GM12873 (cell line): ENCODE measurements at regions not wholly inside any gene's neighbourhood (a gene's known extent, or its start where the extent isn't known, plus 50 kb on each side); places are given as distances from the start of the nearest gene placed in this dataset.

Experiments
- CTCF ChIP-seq: IDR thresholded peaks from 2 replicates; pipeline ENCODE4 v1.5.1; 2012; ENCODE audit warnings: low read depth, mild to moderate bottlenecking, moderate library complexity, low read length, control low read depth; ENCODE audit not compliant: insufficient read depth; ENCODE audit errors: missing control alignments

GRCh38 chr4:151850791-151851213 is 90.0 kb upstream of the GATB start:
- no peak for TF ChIP-seq CTCF

- TF ChIP-seq CTCF, result no peak
These were observed 81.7 kb upstream of the GATB start for GRCh38 chr4:151842430-151843079.

DNA sequence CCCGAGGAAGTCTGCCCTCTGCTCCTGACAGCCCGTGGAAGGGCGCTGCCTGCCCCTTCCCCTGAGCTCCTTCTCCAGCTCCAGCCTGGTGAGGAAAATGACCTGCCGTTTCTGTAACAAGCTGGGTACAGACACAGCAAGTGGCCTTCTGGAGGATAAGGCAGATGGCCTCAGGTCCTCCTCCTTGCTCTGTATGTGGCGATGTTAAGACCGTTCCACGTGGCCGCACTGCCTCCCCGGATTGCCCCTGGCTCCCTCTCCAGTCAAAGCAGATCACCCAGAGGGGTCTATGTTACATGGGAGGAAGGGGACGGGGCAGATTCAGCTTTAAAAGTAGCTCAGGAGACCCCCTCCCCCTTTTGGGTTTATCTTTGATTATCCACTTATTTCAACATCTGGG is 80.3 kb upstream of the GATB start:
- no peak for TF ChIP-seq CTCF

DNA sequence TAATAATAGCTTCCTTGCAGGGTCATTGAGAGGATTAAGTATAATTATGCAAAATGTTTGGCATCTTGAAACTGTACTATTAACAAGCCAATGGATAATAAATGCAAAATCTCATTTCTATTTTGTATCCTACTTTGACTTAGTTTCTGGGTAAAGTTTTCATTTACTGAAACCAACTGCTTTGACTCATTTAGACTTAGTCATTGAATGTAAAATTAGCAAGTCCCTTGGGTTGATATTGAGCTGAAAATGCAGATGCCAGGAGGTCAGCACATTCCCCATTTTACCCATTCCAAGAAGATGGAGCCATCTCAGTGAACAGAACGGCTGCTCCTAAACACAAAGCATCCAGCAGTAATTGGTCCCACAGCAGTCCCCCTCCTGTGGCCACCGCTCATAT is 74.7 kb upstream of the GATB start:
- no peak for TF ChIP-seq CTCF

- no peak for TF ChIP-seq CTCF
These were observed 72.4 kb upstream of the GATB start for GRCh38 chr4:151833174-151833573.

DNA sequence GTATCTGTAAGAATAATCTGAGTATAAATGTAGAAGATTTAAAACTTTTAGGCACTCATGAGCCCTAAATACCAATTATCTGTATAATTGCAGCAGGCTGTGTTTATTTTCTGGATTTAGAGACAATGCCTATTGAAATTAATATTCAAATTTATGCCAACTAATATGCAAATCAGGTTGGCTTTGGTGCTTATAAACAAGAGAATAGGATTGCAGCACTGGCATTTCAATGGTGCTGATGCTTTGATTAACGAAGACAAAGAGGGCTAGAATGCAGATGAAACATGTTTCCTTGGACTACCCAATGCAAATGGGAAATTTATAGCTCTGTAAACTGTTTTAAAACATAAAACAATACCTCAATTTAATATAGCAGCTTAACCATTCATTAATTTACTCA is 70.7 kb upstream of the GATB start:
- no peak for TF ChIP-seq CTCF

- TF ChIP-seq CTCF, result no peak
These were observed 69.4 kb upstream of the GATB start for GRCh38 chr4:151830168-151830567.
